ENCODE measurements at regions not wholly inside any gene's neighbourhood (a gene's known extent, or its start where the extent isn't known, plus 50 kb on each side); places are given as distances from the start of the nearest gene placed in this dataset.
"Not testable (repeated sequence)": the region's sequence is repeated elsewhere in the genome, so short reads cannot be mapped to it uniquely, and the experiment has no call there.

GRCh38 chr1:60257531-60257930, 184.0 kb upstream of the C1orf87 start:
- no peak for TF ChIP-seq CTCF (IDR thresholded peaks at IDR 0.05; ENCODE audit: borderline replicate concordance, extremely low read depth, insufficient read depth)
- no peaks in the 10 kb centered on the region for H3K9me3 ChIP-seq (ENCODE audit: control insufficient read depth in 2 of 3, insufficient read depth in 1 of 3, low read length in 3 of 3)
- no peak for DNase-seq
- intact Hi-C loops (cut with DNase I), result no loop called here
- FAIRE-seq, result no peak
- H3K4me3 ChIP-seq (ENCODE audit: low read length in 3 of 3), result no peak overlapping the region
- H3K9ac ChIP-seq (ENCODE audit: low read length in 3 of 3), result no peak overlapping the region
- H3K27ac ChIP-seq (ENCODE audit: low read depth in 2 of 2, low read length in 2 of 2), result no peak overlapping the region
- no peaks in the 10 kb centered on the region for H3K27me3 ChIP-seq (ENCODE audit: control insufficient read depth, insufficient read depth, low read length)
- no peaks in the 10 kb centered on the region for H3K4me1 ChIP-seq (ENCODE audit: control insufficient read depth in 2 of 3, insufficient read depth in 2 of 3, low read depth in 1 of 3, low read length in 3 of 3)
- H3K36me3 ChIP-seq (ENCODE audit: control insufficient read depth in 2 of 3, insufficient read depth in 3 of 3, low read length in 3 of 3), result no peaks in the 10 kb centered on the region

GRCh38 chr1:60255565-60255964, 182.0 kb upstream of the C1orf87 start:
- Histone ChIP-seq H3K36me3 (ENCODE audit: control insufficient read depth in 2 of 3, insufficient read depth in 3 of 3, low read length in 3 of 3) (no peaks in the 10 kb centered on the region), H3K4me3 (ENCODE audit: low read length in 3 of 3) (no peak overlapping the region), H3K9me3 (ENCODE audit: control insufficient read depth in 2 of 3, insufficient read depth in 1 of 3, low read length in 3 of 3) (no peaks in the 10 kb centered on the region), H3K9ac (ENCODE audit: low read length in 3 of 3) (no peak overlapping the region), H3K4me1 (ENCODE audit: control insufficient read depth in 2 of 3, insufficient read depth in 2 of 3, low read depth in 1 of 3, low read length in 3 of 3) (no peaks in the 10 kb centered on the region), H3K27ac (ENCODE audit: low read depth in 2 of 2, low read length in 2 of 2) (no peak overlapping the region), H3K27me3 (ENCODE audit: control insufficient read depth, insufficient read depth, low read length) (no peaks in the 10 kb centered on the region)
- FAIRE-seq (no peak), DNase-seq (no peak)
- no peak for TF ChIP-seq CTCF (IDR thresholded peaks at IDR 0.05; ENCODE audit: borderline replicate concordance, extremely low read depth, insufficient read depth)
- intact Hi-C loops (cut with DNase I), result no loop called here

- H3K27me3 ChIP-seq (ENCODE audit: control insufficient read depth, insufficient read depth, low read length), result no peaks in the 10 kb centered on the region
- H3K4me3 ChIP-seq (ENCODE audit: low read length in 3 of 3), result no peak overlapping the region
- H3K27ac ChIP-seq (ENCODE audit: low read depth in 2 of 2, low read length in 2 of 2), result no peak overlapping the region
- DNase-seq (no peak), FAIRE-seq (no peak)
- intact Hi-C loops (cut with DNase I), result no loop called here
- H3K4me1 ChIP-seq (ENCODE audit: control insufficient read depth in 2 of 3, insufficient read depth in 2 of 3, low read depth in 1 of 3, low read length in 3 of 3), result no peaks in the 10 kb centered on the region
- H3K36me3 ChIP-seq (ENCODE audit: control insufficient read depth in 2 of 3, insufficient read depth in 3 of 3, low read length in 3 of 3), result no peaks in the 10 kb centered on the region
- H3K9me3 ChIP-seq (ENCODE audit: control insufficient read depth in 2 of 3, insufficient read depth in 1 of 3, low read length in 3 of 3), result no peaks in the 10 kb centered on the region
- H3K9ac ChIP-seq (ENCODE audit: low read length in 3 of 3), result no peak overlapping the region
- TF ChIP-seq CTCF (IDR thresholded peaks at IDR 0.05; ENCODE audit: borderline replicate concordance, extremely low read depth, insufficient read depth), result no peak
Observed at GRCh38 chr1:60251426-60251825, 177.9 kb upstream of the C1orf87 start.

GRCh38 chr1:60247467-60247866, 173.9 kb upstream of the C1orf87 start:
- intact Hi-C loops (cut with DNase I); FAIRE-seq; H3K27me3 ChIP-seq (ENCODE audit: control insufficient read depth, insufficient read depth, low read length): not testable (repeated sequence)

More at GRCh38 chr1:60247467-60247866, 173.9 kb upstream of the C1orf87 start:
- not testable (repeated sequence) for H3K9me3 ChIP-seq (ENCODE audit: control insufficient read depth in 2 of 3, insufficient read depth in 1 of 3, low read length in 3 of 3); H3K27ac ChIP-seq (ENCODE audit: low read depth in 2 of 2, low read length in 2 of 2); H3K4me1 ChIP-seq (ENCODE audit: control insufficient read depth in 2 of 3, insufficient read depth in 2 of 3, low read depth in 1 of 3, low read length in 3 of 3); H3K9ac ChIP-seq (ENCODE audit: low read length in 3 of 3); H3K4me3 ChIP-seq (ENCODE audit: low read length in 3 of 3); H3K36me3 ChIP-seq (ENCODE audit: control insufficient read depth in 2 of 3, insufficient read depth in 3 of 3, low read length in 3 of 3); DNase-seq
